ENCODE measurements at regions not wholly inside any gene's neighbourhood (a gene's known extent, or its start where the extent isn't known, plus 50 kb on each side); places are given as distances from the start of the nearest gene placed in this dataset.

GRCh38 chr1:101667761-101668160 is 329.0 kb downstream of the OLFM3 start:
- no peak for DNase-seq (ENCODE audit: low read depth in 2 of 3, low spot score in 2 of 3)

- no peak for DNase-seq (ENCODE audit: low read depth in 2 of 3, low spot score in 2 of 3)
These were observed 313.6 kb downstream of the OLFM3 start for GRCh38 chr1:101683136-101683535.

GRCh38 chr1:101683561-101683960 is 313.2 kb downstream of the OLFM3 start:
- no peak for DNase-seq (ENCODE audit: low read depth in 2 of 3, low spot score in 2 of 3)

GRCh38 chr1:101697072-101697471 is 299.7 kb downstream of the OLFM3 start:
- no peak for DNase-seq (ENCODE audit: low read depth in 2 of 3, low spot score in 2 of 3)

- no peak for DNase-seq (ENCODE audit: low read depth in 2 of 3, low spot score in 2 of 3)
These were observed 298.0 kb downstream of the OLFM3 start for GRCh38 chr1:101698681-101699080.

- no peak for DNase-seq (ENCODE audit: low read depth in 2 of 3, low spot score in 2 of 3)
These were observed 291.8 kb downstream of the OLFM3 start for GRCh38 chr1:101704895-101705294.

- no peak for DNase-seq (ENCODE audit: low read depth in 2 of 3, low spot score in 2 of 3)
These were observed 290.4 kb downstream of the OLFM3 start for GRCh38 chr1:101706366-101706765.

- no peak for DNase-seq (ENCODE audit: low read depth in 2 of 3, low spot score in 2 of 3)
These were observed 287.0 kb downstream of the OLFM3 start for GRCh38 chr1:101709721-101710120.

GRCh38 chr1:101713760-101714159 is 283.0 kb downstream of the OLFM3 start:
- DNase-seq (ENCODE audit: low read depth in 2 of 3, low spot score in 2 of 3): no peak

- no peak for DNase-seq (ENCODE audit: low read depth in 2 of 3, low spot score in 2 of 3)
These were observed 273.3 kb downstream of the OLFM3 start for GRCh38 chr1:101723415-101723814.

- DNase-seq (ENCODE audit: low read depth in 2 of 3, low spot score in 2 of 3): no peak
These were observed 268.7 kb downstream of the OLFM3 start for GRCh38 chr1:101728029-101728428.

GRCh38 chr1:101730559-101730958 is 266.2 kb downstream of the OLFM3 start:
- no peak for DNase-seq (ENCODE audit: low read depth in 2 of 3, low spot score in 2 of 3)

- DNase-seq (ENCODE audit: low read depth in 2 of 3, low spot score in 2 of 3): no peak
These were observed 264.5 kb downstream of the OLFM3 start for GRCh38 chr1:101732261-101732660.

- DNase-seq (ENCODE audit: low read depth in 2 of 3, low spot score in 2 of 3): no peak
These were observed 263.4 kb downstream of the OLFM3 start for GRCh38 chr1:101733340-101733739.

- DNase-seq (ENCODE audit: low read depth in 2 of 3, low spot score in 2 of 3): no peak
These were observed 258.3 kb downstream of the OLFM3 start for GRCh38 chr1:101738475-101738874.

GRCh38 chr1:101739146-101739545 is 257.6 kb downstream of the OLFM3 start:
- no peak for DNase-seq (ENCODE audit: low read depth in 2 of 3, low spot score in 2 of 3)

- no peak for DNase-seq (ENCODE audit: low read depth in 2 of 3, low spot score in 2 of 3)
These were observed 256.8 kb downstream of the OLFM3 start for GRCh38 chr1:101739826-101740330.

- DNase-seq (ENCODE audit: low read depth in 2 of 3, low spot score in 2 of 3): no peak
These were observed 254.8 kb downstream of the OLFM3 start for GRCh38 chr1:101741910-101742309.

- no peak for DNase-seq (ENCODE audit: low read depth in 2 of 3, low spot score in 2 of 3)
These were observed 254.2 kb downstream of the OLFM3 start for GRCh38 chr1:101742509-101742908.

GRCh38 chr1:101745551-101746270 is 251.0 kb downstream of the OLFM3 start:
- no peak for DNase-seq (ENCODE audit: low read depth in 2 of 3, low spot score in 2 of 3)

- no peak for DNase-seq (ENCODE audit: low read depth in 2 of 3, low spot score in 2 of 3)
These were observed 248.6 kb downstream of the OLFM3 start for GRCh38 chr1:101748077-101748476.

Measured in activated CD8-positive, alpha-beta memory T cell treated with anti-CD3 and anti-CD28 coated beads for 48 hours (primary cell).